MM.1S (cell line): ENCODE measurements at regions not wholly inside any gene's neighbourhood (a gene's known extent, or its start where the extent isn't known, plus 50 kb on each side); places are given as distances from the start of the nearest gene placed in this dataset.

ENCODE experiments used
- DNase-seq: peaks from one replicate; pipeline ENCODE4 v3.0.0-alpha.2; 2015
- H2AFZ ChIP-seq: fragments of 300-600 bp; sonication (generic); 2 replicates; pipeline ENCODE4 v1.6.0; 2016; ENCODE audit warnings: antibody characterized with exemption, low read length
- H3F3A ChIP-seq: fragments of 300-600 bp; sonication (generic); 2 replicates; pipeline ENCODE4 v1.6.1; 2016; ENCODE audit warnings: mild to moderate bottlenecking, antibody characterized with exemption, low read length, moderate library complexity, mixed read lengths; ENCODE audit not compliant: insufficient read depth
- H3K27ac ChIP-seq: fragments of 300-600 bp; sonication (generic); 2 replicates; pipeline ENCODE4 v1.5.1; 2016; ENCODE audit warnings: mild to moderate bottlenecking, low read length
- H3K27me3 ChIP-seq: fragments of 300-600 bp; sonication (generic); replicated peaks from 2 replicates; pipeline ENCODE4 v1.6.0; 2016; ENCODE audit warnings: low read length; ENCODE audit not compliant: insufficient read depth
- H3K36me3 ChIP-seq: fragments of 300-600 bp; sonication (generic); replicated peaks from 2 replicates; pipeline ENCODE4 v1.6.1; 2016; ENCODE audit warnings: mild to moderate bottlenecking, low read length, mixed read lengths; ENCODE audit not compliant: insufficient read depth
- H3K4me1 ChIP-seq: fragments of 300-600 bp; sonication (generic); 2 replicates; pipeline ENCODE4 v1.6.1; 2016; ENCODE audit warnings: low read length, mixed read lengths
- H3K4me2 ChIP-seq: fragments of 300-600 bp; sonication (generic); 2 replicates; pipeline ENCODE4 v1.6.0; 2016; ENCODE audit warnings: low read depth, low read length
- H3K4me3 ChIP-seq: fragments of 300-600 bp; sonication (generic); 2 replicates; pipeline ENCODE4 v1.5.1; 2016; ENCODE audit warnings: low read length, mixed read lengths
- H3K79me2 ChIP-seq: fragments of 300-600 bp; sonication (generic); 2 replicates; pipeline ENCODE4 v1.6.1; 2016; ENCODE audit warnings: mixed run types, low read length, mixed read lengths
- H3K9ac ChIP-seq: fragments of 300-600 bp; sonication (generic); 2 replicates; pipeline ENCODE4 v1.6.1; 2016; ENCODE audit warnings: low read length, mixed read lengths
- H3K9me2 ChIP-seq: fragments of 300-600 bp; sonication (generic); replicated peaks from 2 replicates; pipeline ENCODE4 v1.6.1; 2016; ENCODE audit warnings: mild to moderate bottlenecking, low read length, mixed read lengths; ENCODE audit not compliant: insufficient read depth
- H3K9me3 ChIP-seq: fragments of 300-600 bp; sonication (generic); replicated peaks from 2 replicates; pipeline ENCODE4 v1.6.1; 2016; ENCODE audit warnings: mild to moderate bottlenecking, low read length, mixed read lengths; ENCODE audit not compliant: insufficient read depth
- H4K20me1 ChIP-seq: fragments of 300-600 bp; sonication (generic); 2 replicates; pipeline ENCODE4 v1.6.1; 2016; ENCODE audit warnings: mild to moderate bottlenecking, low read length, moderate library complexity, mixed read lengths; ENCODE audit not compliant: insufficient read depth
- CTCF ChIP-seq: fragments of 300-600 bp; sonication (generic); IDR thresholded peaks from 2 replicates; pipeline ENCODE4 v1.5.1; 2016; ENCODE audit warnings: antibody characterized with exemption, low read length, mixed read lengths
- EZH2 ChIP-seq: fragments of 300-600 bp; sonication (generic); optimal IDR thresholded peaks from 2 replicates; pipeline ENCODE3; 2017; ENCODE audit warnings: low read depth, mild to moderate bottlenecking, antibody characterized with exemption, low read length, mixed read lengths
- EZH2phosphoT487 ChIP-seq: fragments of 300-600 bp; sonication (generic); IDR thresholded peaks from 2 replicates; pipeline ENCODE4 v1.6.1; 2018; ENCODE audit warnings: antibody characterized with exemption, low read length

- no peaks in the 10 kb centered on the region for H4K20me1 ChIP-seq
- H3K27me3 ChIP-seq: no peaks in the 10 kb centered on the region
- H3K4me2 ChIP-seq: no peak overlapping the region
- no peak overlapping the region for H3K9ac ChIP-seq
- no peaks in the 10 kb centered on the region for H3K9me2 ChIP-seq
- H3K27ac ChIP-seq: no peak overlapping the region
- H3F3A ChIP-seq: no peaks in the 10 kb centered on the region
- H3K9me3 ChIP-seq: no peaks in the 10 kb centered on the region
- no peak for TF ChIP-seq EZH2phosphoT487
- TF ChIP-seq EZH2: no peak
- TF ChIP-seq CTCF: no peak
- H2AFZ ChIP-seq: no peak overlapping the region
- H3K4me3 ChIP-seq: no peak overlapping the region
- DNase-seq: no peak
- no peaks in the 10 kb centered on the region for H3K4me1 ChIP-seq
- no peaks in the 10 kb centered on the region for H3K36me3 ChIP-seq
- no peaks in the 10 kb centered on the region for H3K79me2 ChIP-seq
Measured at GRCh38 chr3:40642812-40643211, 118.1 kb downstream of the ZNF621 start.

GRCh38 chr3:40645883-40646282, 121.1 kb downstream of the ZNF621 start:
- Histone ChIP-seq H3K9me2 (no peaks in the 10 kb centered on the region), H3K9ac (no peak overlapping the region), H3K36me3 (no peaks in the 10 kb centered on the region), H3K27me3 (no peaks in the 10 kb centered on the region), H3K4me1 (no peaks in the 10 kb centered on the region), H2AFZ (no peak overlapping the region), H3F3A (no peaks in the 10 kb centered on the region), H3K79me2 (no peaks in the 10 kb centered on the region), H3K9me3 (no peaks in the 10 kb centered on the region), H4K20me1 (no peaks in the 10 kb centered on the region), H3K4me2 (no peak overlapping the region), H3K27ac (no peak overlapping the region), H3K4me3 (no peak overlapping the region)
- TF ChIP-seq CTCF (no peak), EZH2phosphoT487 (no peak), EZH2 (no peak)
- no peak for DNase-seq

- no peaks in the 10 kb centered on the region for H3K9me3 ChIP-seq
- no peaks in the 10 kb centered on the region for H3K36me3 ChIP-seq
- no peak overlapping the region for H3K4me2 ChIP-seq
- no peaks in the 10 kb centered on the region for H4K20me1 ChIP-seq
- no peak overlapping the region for H3K9ac ChIP-seq
- no peaks in the 10 kb centered on the region for H3K27me3 ChIP-seq
- no peaks in the 10 kb centered on the region for H3K9me2 ChIP-seq
- H3K79me2 ChIP-seq: no peaks in the 10 kb centered on the region
- no peak overlapping the region for H3K27ac ChIP-seq
- H3F3A ChIP-seq: no peaks in the 10 kb centered on the region
- no peak for TF ChIP-seq EZH2
- TF ChIP-seq EZH2phosphoT487: no peak
- TF ChIP-seq CTCF: no peak
- no peak overlapping the region for H2AFZ ChIP-seq
- DNase-seq: no peak
- H3K4me3 ChIP-seq: no peak overlapping the region
- no peaks in the 10 kb centered on the region for H3K4me1 ChIP-seq
Measured at GRCh38 chr3:40649346-40649745, 124.6 kb downstream of the ZNF621 start.
